ENCODE measurements at regions not wholly inside any gene's neighbourhood (a gene's known extent, or its start where the extent isn't known, plus 50 kb on each side); places are given as distances from the start of the nearest gene placed in this dataset.

GRCh38 chr3:55362210-55362960, 124.7 kb downstream of the WNT5A start:
- Histone ChIP-seq H3K4me1 (replicated peaks in 1 of 2) (no peaks in the 10 kb centered on the region), H3K27me3 (no peaks in the 10 kb centered on the region), H3K4me3 (no peak overlapping the region), H3K27ac (no peak overlapping the region), H3K36me3 (replicated peaks in 1 of 2) (no peaks in the 10 kb centered on the region), H3K9me3 (replicated peaks in 1 of 3) (no peaks in the 10 kb centered on the region)
- no peak for TF ChIP-seq CTCF (IDR thresholded peaks at IDR 0.05)
- TF ChIP-seq POLR2A (IDR thresholded peaks at IDR 0.05) = no peak
- no peak for DNase-seq
- 86 to 94% (median 93%) methylated on average over 3 of the region's 3 CpGs for WGBS, 4 donors
- intact Hi-C loops (cut with DNase I) = no loop called here

DNA sequence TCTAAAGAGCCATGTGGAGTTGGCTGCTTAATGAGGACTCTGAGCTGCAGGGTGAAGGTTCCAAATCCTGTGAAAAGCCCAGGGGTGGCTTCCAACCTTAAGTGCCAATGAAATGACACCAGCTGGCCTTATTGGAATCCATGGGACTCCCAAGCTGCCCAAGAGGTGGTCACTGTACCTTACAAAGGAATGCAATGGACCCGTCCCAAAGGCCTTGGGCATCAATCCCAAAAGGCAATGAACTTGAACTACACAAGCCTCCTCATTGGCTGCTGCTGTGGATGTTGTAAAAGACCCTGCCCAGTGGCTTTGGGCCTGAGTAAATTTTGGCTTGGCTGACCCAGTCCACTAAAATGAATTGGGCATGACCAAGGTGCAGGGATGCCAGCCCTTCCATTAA, 129.3 kb downstream of the WNT5A start:
- DNase-seq = no peak
- H3K36me3 ChIP-seq (replicated peaks in 1 of 2) = no peaks in the 10 kb centered on the region
- 57 to 87% (median 76%) methylated on average over 1 of the region's 1 CpG for WGBS, 4 donors
- H3K9me3 ChIP-seq (replicated peaks in 1 of 3) = no peaks in the 10 kb centered on the region
- no peaks in the 10 kb centered on the region for H3K4me1 ChIP-seq (replicated peaks in 1 of 2)
- no peaks in the 10 kb centered on the region for H3K27me3 ChIP-seq
- intact Hi-C loops (cut with DNase I) = no loop called here
- H3K4me3 ChIP-seq = no peak overlapping the region
- H3K27ac ChIP-seq = no peak overlapping the region
- TF ChIP-seq POLR2A (IDR thresholded peaks at IDR 0.05) (no peak), CTCF (IDR thresholded peaks at IDR 0.05) (no peak)

- TF ChIP-seq POLR2A (IDR thresholded peaks at IDR 0.05) (no peak), CTCF (IDR thresholded peaks at IDR 0.05) (no peak)
- DNase-seq = no peak
- H3K4me3 ChIP-seq = no peak overlapping the region
- no peak overlapping the region for H3K27ac ChIP-seq
- no peaks in the 10 kb centered on the region for H3K4me1 ChIP-seq (replicated peaks in 1 of 2)
- intact Hi-C loops (cut with DNase I) = no loop called here
- 89 to 100% (median 91%) methylated on average over 2 of the region's 2 CpGs for WGBS, 4 donors
- H3K27me3 ChIP-seq = no peaks in the 10 kb centered on the region
- no peaks in the 10 kb centered on the region for H3K36me3 ChIP-seq (replicated peaks in 1 of 2)
- no peaks in the 10 kb centered on the region for H3K9me3 ChIP-seq (replicated peaks in 1 of 3)
Observed at GRCh38 chr3:55352668-55353067, 134.4 kb downstream of the WNT5A start.

DNA sequence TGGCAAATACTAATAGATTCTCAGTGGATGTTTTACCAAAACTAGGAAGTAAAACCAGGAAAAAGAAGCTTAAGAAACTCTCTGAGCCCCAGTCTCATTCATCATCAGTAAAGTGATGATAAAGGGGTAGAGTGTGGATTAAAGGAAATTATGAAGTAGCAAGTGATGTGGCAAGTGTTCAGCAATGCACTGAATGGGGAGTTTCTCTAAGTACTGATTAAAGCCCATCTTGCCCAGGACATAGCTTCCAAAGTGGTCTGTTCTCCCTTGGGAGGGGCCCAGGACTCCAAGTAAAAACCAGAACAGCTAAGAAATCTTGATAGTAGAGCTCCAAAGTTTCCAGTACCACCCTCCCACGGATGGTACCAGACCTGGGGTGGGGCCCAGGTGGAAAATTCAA, 137.3 kb downstream of the WNT5A start:
- Histone ChIP-seq H3K4me1 (replicated peaks in 1 of 2) (no peaks in the 10 kb centered on the region), H3K27me3 (no peaks in the 10 kb centered on the region), H3K36me3 (replicated peaks in 1 of 2) (no peaks in the 10 kb centered on the region), H3K9me3 (replicated peaks in 1 of 3) (no peaks in the 10 kb centered on the region), H3K27ac (no peak overlapping the region), H3K4me3 (no peak overlapping the region)
- TF ChIP-seq POLR2A (IDR thresholded peaks at IDR 0.05) (no peak), CTCF (IDR thresholded peaks at IDR 0.05) (no peak)
- intact Hi-C loops (cut with DNase I) = no loop called here
- WGBS, 4 donors = 21 to 44% (median 37%) methylated on average over 1 of the region's 1 CpG
- DNase-seq = no peak
